ENCODE measurements at regions not wholly inside any gene's neighbourhood (a gene's known extent, or its start where the extent isn't known, plus 50 kb on each side); places are given as distances from the start of the nearest gene placed in this dataset.

- TF ChIP-seq EGR1 (conservative IDR thresholded peaks at IDR 0.05) (no peak), EZH2 (IDR thresholded peaks at IDR 0.05; ENCODE audit: borderline replicate concordance, low read depth, low read length) (no peak), SPI1 (IDR thresholded peaks at IDR 0.05; ENCODE audit: borderline replicate concordance, low read depth, low read length) (no peak), CTCF (IDR thresholded peaks at IDR 0.05 in 2 of 3, conservative IDR thresholded peaks at IDR 0.05 in 1 of 3; ENCODE audit: insufficient read depth in 2 of 3, low read depth in 1 of 3, low read length in 3 of 3) (no peak)
These were observed 715.4 kb downstream of the GRXCR1 start for GRCh38 chr4:43607827-43608461.
